ENCODE measurements at regions not wholly inside any gene's neighbourhood (a gene's known extent, or its start where the extent isn't known, plus 50 kb on each side); places are given as distances from the start of the nearest gene placed in this dataset.

DNA sequence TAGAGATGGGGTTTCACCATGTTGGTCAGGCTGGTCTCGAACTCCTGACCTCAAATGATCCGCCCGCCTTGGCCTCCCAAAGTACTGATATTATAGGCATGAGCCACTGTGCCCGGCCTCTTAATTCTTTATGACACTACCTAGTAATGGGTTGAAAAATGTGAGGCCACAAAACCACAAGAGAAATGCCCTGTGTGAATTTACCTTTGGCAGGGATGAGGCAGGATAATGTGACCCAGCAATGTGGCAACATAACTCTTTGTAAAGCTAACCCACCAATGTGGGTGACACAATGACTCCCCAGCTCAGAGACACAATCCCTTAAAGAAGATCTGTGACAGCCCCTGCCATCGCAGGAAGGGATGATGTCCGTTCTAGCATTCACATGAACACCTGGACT lies 533.1 kb downstream of the KLF5 start:
- TF ChIP-seq, protein P1, sequence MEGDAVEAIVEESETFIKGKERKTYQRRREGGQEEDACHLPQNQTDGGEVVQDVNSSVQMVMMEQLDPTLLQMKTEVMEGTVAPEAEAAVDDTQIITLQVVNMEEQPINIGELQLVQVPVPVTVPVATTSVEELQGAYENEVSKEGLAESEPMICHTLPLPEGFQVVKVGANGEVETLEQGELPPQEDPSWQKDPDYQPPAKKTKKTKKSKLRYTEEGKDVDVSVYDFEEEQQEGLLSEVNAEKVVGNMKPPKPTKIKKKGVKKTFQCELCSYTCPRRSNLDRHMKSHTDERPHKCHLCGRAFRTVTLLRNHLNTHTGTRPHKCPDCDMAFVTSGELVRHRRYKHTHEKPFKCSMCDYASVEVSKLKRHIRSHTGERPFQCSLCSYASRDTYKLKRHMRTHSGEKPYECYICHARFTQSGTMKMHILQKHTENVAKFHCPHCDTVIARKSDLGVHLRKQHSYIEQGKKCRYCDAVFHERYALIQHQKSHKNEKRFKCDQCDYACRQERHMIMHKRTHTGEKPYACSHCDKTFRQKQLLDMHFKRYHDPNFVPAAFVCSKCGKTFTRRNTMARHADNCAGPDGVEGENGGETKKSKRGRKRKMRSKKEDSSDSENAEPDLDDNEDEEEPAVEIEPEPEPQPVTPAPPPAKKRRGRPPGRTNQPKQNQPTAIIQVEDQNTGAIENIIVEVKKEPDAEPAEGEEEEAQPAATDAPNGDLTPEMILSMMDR (IDR thresholded peaks at IDR 0.05; ENCODE audit: poor library complexity), result no peak
- TF ChIP-seq EZH2 (IDR thresholded peaks at IDR 0.05; ENCODE audit: borderline replicate concordance) (no peak), EZH2phosphoT487 (IDR thresholded peaks at IDR 0.05; ENCODE audit: low read depth, severe bottlenecking, unreplicated experiment) (no peak)

All from hepatocyte (in vitro differentiated cells).